H9 (cell line): ENCODE measurements at regions not wholly inside any gene's neighbourhood (a gene's known extent, or its start where the extent isn't known, plus 50 kb on each side); places are given as distances from the start of the nearest gene placed in this dataset.
A peak's percentile ranks its signal among the peaks of the same experiment; 100 is the strongest.

Experiments
- DNase-seq: peaks from one replicate; pipeline ENCODE4 v3.0.0-alpha.2; 2017
- H2AFZ ChIP-seq: one replicate; pipeline ENCODE4 v1.6.1; 2013; ENCODE audit warnings: mild to moderate bottlenecking, low read length, control low read depth, moderate library complexity
- H2AK5ac ChIP-seq: 2 replicates; pipeline ENCODE4 v1.6.1; 2013; ENCODE audit warnings: low read length, control low read depth, mixed read lengths; ENCODE audit not compliant: insufficient read length
- H2BK120ac ChIP-seq: one replicate; pipeline ENCODE4 v1.6.1; 2013; ENCODE audit warnings: low read depth, mild to moderate bottlenecking, low read length, control low read depth, inconsistent platforms; ENCODE audit not compliant: poor library complexity, severe bottlenecking
- H2BK12ac ChIP-seq: 2 replicates; pipeline ENCODE4 v1.6.1; 2013; ENCODE audit warnings: low read length, control low read depth, mixed read lengths, low read depth; ENCODE audit not compliant: insufficient read length
- H2BK15ac ChIP-seq: 2 replicates; pipeline ENCODE4 v1.6.1; 2013; ENCODE audit warnings: low read depth, low read length, control low read depth
- H2BK20ac ChIP-seq: one replicate; pipeline ENCODE4 v1.6.1; 2013; ENCODE audit warnings: low read depth, mild to moderate bottlenecking, low read length, control low read depth, inconsistent platforms; ENCODE audit not compliant: poor library complexity, severe bottlenecking
- H2BK5ac ChIP-seq: 2 replicates; pipeline ENCODE4 v1.6.1; 2013; ENCODE audit warnings: low read length, control low read depth, mixed read lengths; ENCODE audit not compliant: insufficient read length
- H3K14ac ChIP-seq: 2 replicates; pipeline ENCODE4 v1.6.1; 2013; ENCODE audit warnings: low read length, control low read depth; ENCODE audit not compliant: insufficient read depth
- H3K18ac ChIP-seq: 2 replicates; pipeline ENCODE4 v1.6.1; 2013; ENCODE audit warnings: low read depth, mild to moderate bottlenecking, mixed read lengths, low read length, control low read depth; ENCODE audit not compliant: insufficient read length
- H3K23ac ChIP-seq: 2 replicates; pipeline ENCODE4 v1.6.1; 2013; ENCODE audit warnings: low read length, control low read depth, mixed read lengths, low read depth; ENCODE audit not compliant: insufficient read length
- H3K23me2 ChIP-seq: 2 replicates; pipeline ENCODE4 v1.6.1; 2013; ENCODE audit warnings: low read depth, mild to moderate bottlenecking, mixed read lengths, low read length, control low read depth; ENCODE audit not compliant: insufficient read length, poor library complexity, severe bottlenecking
- H3K27ac ChIP-seq: 2 replicates; pipeline ENCODE4 v1.5.1; 2013; ENCODE audit warnings: low read length, control low read depth, mixed read lengths, low read depth; ENCODE audit not compliant: insufficient read length
- H3K27me3 ChIP-seq: 2 replicates; pipeline ENCODE4 v1.6.1; 2013; ENCODE audit warnings: low read length, control low read depth, inconsistent platforms; ENCODE audit not compliant: insufficient read depth
- H3K4ac ChIP-seq: 2 replicates; pipeline ENCODE4 v1.6.1; 2013; ENCODE audit warnings: low read depth, mild to moderate bottlenecking, control low read depth, inconsistent platforms, low read length, moderate library complexity
- H3K4me1 ChIP-seq: 2 replicates; pipeline ENCODE4 v1.6.1; 2013; ENCODE audit warnings: low read length, control low read depth, inconsistent platforms; ENCODE audit not compliant: insufficient read depth
- H3K4me2 ChIP-seq: 2 replicates; pipeline ENCODE4 v1.6.1; 2013; ENCODE audit warnings: low read length, control low read depth, mixed read lengths; ENCODE audit not compliant: insufficient read length, insufficient read depth
- H3K56ac ChIP-seq: 2 replicates; pipeline ENCODE4 v1.6.1; 2013; ENCODE audit warnings: low read depth, mild to moderate bottlenecking, mixed read lengths, low read length, control low read depth; ENCODE audit not compliant: insufficient read length
- H3K79me1 ChIP-seq: 2 replicates; pipeline ENCODE4 v1.6.1; 2013; ENCODE audit warnings: low read depth, mild to moderate bottlenecking, moderate library complexity, low read length, control low read depth, inconsistent platforms; ENCODE audit not compliant: insufficient read depth, poor library complexity, severe bottlenecking
- H3K79me2 ChIP-seq: 2 replicates; pipeline ENCODE4 v1.6.1; 2013; ENCODE audit warnings: low read length, control low read depth, inconsistent platforms; ENCODE audit not compliant: insufficient read depth
- H3K9ac ChIP-seq: 2 replicates; pipeline ENCODE4 v1.6.1; 2013; ENCODE audit warnings: low read length, control low read depth, mixed read lengths; ENCODE audit not compliant: insufficient read length; ENCODE audit errors: extremely low read depth
- H3K9me3 ChIP-seq: one replicate; pipeline ENCODE4 v1.6.1; 2013; ENCODE audit warnings: low read depth, low read length, inconsistent platforms; ENCODE audit not compliant: control insufficient read depth
- H3T11ph ChIP-seq: one replicate; pipeline ENCODE4 v1.6.1; 2013; ENCODE audit warnings: mild to moderate bottlenecking, low read length, control low read depth, inconsistent platforms
- H4K20me1 ChIP-seq: one replicate; pipeline ENCODE4 v1.6.1; 2013; ENCODE audit not compliant: control insufficient read depth, insufficient read length, insufficient read depth
- H4K5ac ChIP-seq: 2 replicates; pipeline ENCODE4 v1.6.1; 2013; ENCODE audit warnings: low read depth, mild to moderate bottlenecking, mixed read lengths, low read length, control low read depth; ENCODE audit not compliant: insufficient read length
- H4K8ac ChIP-seq: replicated peaks from 2 replicates; pipeline ENCODE4 v1.6.1; 2013; ENCODE audit warnings: low read length, control low read depth, mixed read lengths, low read depth; ENCODE audit not compliant: insufficient read length
- H4K91ac ChIP-seq: 2 replicates; pipeline ENCODE4 v1.6.1; 2013; ENCODE audit warnings: low read depth, mild to moderate bottlenecking, moderate library complexity, mixed read lengths, low read length, control low read depth; ENCODE audit not compliant: insufficient read length
- H3K27ac Mint-ChIP-seq, 3 experiments: 2 replicates in 2 of 3; 3 replicates in 1 of 3; pipeline ENCODE4 v1.8.0; 2020 to 2021; ENCODE audit warnings: mixed read lengths in 3 of 3, mild to moderate bottlenecking in 1 of 3, moderate library complexity in 1 of 3
- H3K27me3 Mint-ChIP-seq: 2 replicates; pipeline ENCODE4 v1.8.0; 2021; ENCODE audit warnings: low read depth, mild to moderate bottlenecking, moderate library complexity, mixed read lengths
- H3K36me3 Mint-ChIP-seq, 3 experiments: 2 replicates in 2 of 3; 3 replicates in 1 of 3; pipeline ENCODE4 v1.8.0; 2020 to 2021; ENCODE audit warnings: low read depth in 3 of 3, mixed read lengths in 3 of 3; ENCODE audit not compliant: insufficient read depth in 1 of 3
- H3K4me1 Mint-ChIP-seq, 2 experiments: 2 replicates each; pipeline ENCODE4 v1.8.0; 2020; ENCODE audit warnings: mixed read lengths in 2 of 2
- H3K4me3 Mint-ChIP-seq, 2 experiments: 2 replicates in 1 of 2; 3 replicates in 1 of 2; pipeline ENCODE4 v1.8.0; 2020 to 2021; ENCODE audit warnings: mild to moderate bottlenecking in 2 of 2, mixed read lengths in 2 of 2, moderate library complexity in 1 of 2
- H3K9me3 Mint-ChIP-seq, 2 experiments: 2 replicates in 1 of 2; 3 replicates in 1 of 2; pipeline ENCODE4 v1.8.0; 2020; ENCODE audit warnings: mild to moderate bottlenecking in 2 of 2, mixed read lengths in 2 of 2, moderate library complexity in 1 of 2
- WGBS: extraction: QIAGEN DNeasy Blood & Tissue Kit; methylation state at CpG from one replicate; pipeline ENCODE4 v1.1.7; 2013; ENCODE audit warnings: missing lambda C conversion rate, low lambda C conversion rate, mixed read lengths; ENCODE audit not compliant: insufficient read length; ENCODE audit errors: extremely low coverage; 5-methylcytosine and 5-hydroxymethylcytosine counted together
- TF ChIP-seq, protein P1 (sequence below): fragments of 200-600 bp; sonication (generic); conservative IDR thresholded peaks from 3 replicates; pipeline ENCODE4 v1.8.0; 2021; ENCODE audit warnings: antibody characterized with exemption, mild to moderate bottlenecking

DNA sequence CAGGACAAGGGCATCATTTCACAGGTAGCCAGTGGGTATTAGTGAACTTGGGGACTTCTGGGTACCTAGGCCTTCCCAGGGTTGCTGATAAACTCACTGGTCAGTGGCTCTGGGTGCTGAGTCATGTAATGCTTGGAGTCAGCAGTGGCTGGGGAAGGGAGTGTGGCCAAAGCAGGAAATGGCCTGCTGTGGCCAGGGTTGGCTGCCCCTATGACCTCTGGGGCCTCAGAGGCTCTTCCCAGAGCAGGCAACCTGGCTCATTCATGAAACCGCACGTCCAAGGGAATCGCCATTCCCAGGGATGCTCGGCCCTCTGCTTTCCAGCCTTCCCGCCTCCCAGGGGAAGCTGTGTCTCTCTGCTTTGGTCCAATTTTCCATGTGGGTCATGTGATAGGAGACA, 294.9 kb downstream of the DYSF start:
- H3K9ac ChIP-seq = no peak overlapping the region
- H3K79me1 ChIP-seq = no peaks in the 10 kb centered on the region
- no peak overlapping the region for H2BK12ac ChIP-seq
- no peak overlapping the region for H2BK5ac ChIP-seq
- no peak overlapping the region for H4K8ac ChIP-seq
- peak overlapping the region; percentile 28 for H4K5ac ChIP-seq
- DNase-seq = no peak
- peak overlapping the region; percentile 73 for H3K14ac ChIP-seq
- no peaks in the 10 kb centered on the region for H3K27me3 ChIP-seq
- H3K4me1 ChIP-seq = peaks cover 4% of the 10 kb centered on the region; the same call in 1 of the 2 replicates
- H3K4me1 Mint-ChIP-seq = peaks cover 8 to 13% of the 10 kb centered on the region in 2 experiments; a peak in 3 of 4 replicates
- no peaks in the 10 kb centered on the region for H3K79me2 ChIP-seq
- H3K23me2 ChIP-seq = no peaks in the 10 kb centered on the region
- no peak overlapping the region for H4K91ac ChIP-seq
- H3K4me2 ChIP-seq = no peak overlapping the region
- no peak overlapping the region for H2BK20ac ChIP-seq
- no peak overlapping the region for H2AFZ ChIP-seq
- no peak overlapping the region for H2AK5ac ChIP-seq
- H4K20me1 ChIP-seq = no peaks in the 10 kb centered on the region
- H3K18ac ChIP-seq = no peak overlapping the region
- H3K23ac ChIP-seq = no peak overlapping the region
- H3K27me3 Mint-ChIP-seq = no peaks in the 10 kb centered on the region; the same call in none of the 2 replicates
- WGBS = no CpG with 5 or more reads among the region's 5 CpGs
- no peak overlapping the region for H3K4ac ChIP-seq
- H3T11ph ChIP-seq = no peak overlapping the region
- no peak overlapping the region for H2BK120ac ChIP-seq
- TF ChIP-seq, protein P1, sequence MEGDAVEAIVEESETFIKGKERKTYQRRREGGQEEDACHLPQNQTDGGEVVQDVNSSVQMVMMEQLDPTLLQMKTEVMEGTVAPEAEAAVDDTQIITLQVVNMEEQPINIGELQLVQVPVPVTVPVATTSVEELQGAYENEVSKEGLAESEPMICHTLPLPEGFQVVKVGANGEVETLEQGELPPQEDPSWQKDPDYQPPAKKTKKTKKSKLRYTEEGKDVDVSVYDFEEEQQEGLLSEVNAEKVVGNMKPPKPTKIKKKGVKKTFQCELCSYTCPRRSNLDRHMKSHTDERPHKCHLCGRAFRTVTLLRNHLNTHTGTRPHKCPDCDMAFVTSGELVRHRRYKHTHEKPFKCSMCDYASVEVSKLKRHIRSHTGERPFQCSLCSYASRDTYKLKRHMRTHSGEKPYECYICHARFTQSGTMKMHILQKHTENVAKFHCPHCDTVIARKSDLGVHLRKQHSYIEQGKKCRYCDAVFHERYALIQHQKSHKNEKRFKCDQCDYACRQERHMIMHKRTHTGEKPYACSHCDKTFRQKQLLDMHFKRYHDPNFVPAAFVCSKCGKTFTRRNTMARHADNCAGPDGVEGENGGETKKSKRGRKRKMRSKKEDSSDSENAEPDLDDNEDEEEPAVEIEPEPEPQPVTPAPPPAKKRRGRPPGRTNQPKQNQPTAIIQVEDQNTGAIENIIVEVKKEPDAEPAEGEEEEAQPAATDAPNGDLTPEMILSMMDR = no peak
- H3K27ac Mint-ChIP-seq = no peak overlapping the region
- peaks cover 4 to 5% of the 10 kb centered on the region in 2 experiments; a peak in 3 of 5 replicates for H3K9me3 Mint-ChIP-seq
- no peaks in the 10 kb centered on the region for H3K9me3 ChIP-seq
- H2BK15ac ChIP-seq = no peak overlapping the region
- H3K4me3 Mint-ChIP-seq = no peak overlapping the region
- no peak overlapping the region for H3K27ac ChIP-seq
- H3K36me3 Mint-ChIP-seq = no peaks in the 10 kb centered on the region; a peak in 4 of 7 replicates
- H3K56ac ChIP-seq = no peak overlapping the region
